Activated CD8-positive, alpha-beta memory T cell treated with anti-CD3 and anti-CD28 coated beads, Interleukin-2, amount 10 ng/mL, durations not matched to agents 7 days and 5 days (primary cell): ENCODE measurements at regions not wholly inside any gene's neighbourhood (a gene's known extent, or its start where the extent isn't known, plus 50 kb on each side); places are given as distances from the start of the nearest gene placed in this dataset.

Experiments
- ATAC-seq: fragments of 150-1000 bp; cut with Tn5 transposase; one replicate; pipeline ENCODE4 v1.10.0; 2021; ENCODE audit warnings: moderate library complexity
- CTCF ChIA-PET: fragments of 350-600 bp; sonication (Branson Sonifier 250); formaldehyde crosslinking; loops from one replicate; lab custom pipeline; 2021; ENCODE audit warnings: antibody characterized with exemption; lab: Charles Lee
- DNase-seq: peaks from one replicate; pipeline ENCODE4 v3.0.0-alpha.2; 2020
- H3K27ac Mint-ChIP-seq: one replicate; pipeline ENCODE4 v1.8.0; 2021; ENCODE audit warnings: mild to moderate bottlenecking, mixed read lengths
- H3K27me3 Mint-ChIP-seq: one replicate; pipeline ENCODE4 v1.8.0; 2021; ENCODE audit warnings: mixed read lengths
- H3K36me3 Mint-ChIP-seq: one replicate; pipeline ENCODE4 v1.8.0; 2021; ENCODE audit warnings: mild to moderate bottlenecking, mixed read lengths
- H3K4me1 Mint-ChIP-seq: one replicate; pipeline ENCODE4 v1.8.0; 2021; ENCODE audit warnings: mixed read lengths
- H3K4me3 Mint-ChIP-seq: one replicate; pipeline ENCODE4 v1.8.0; 2021; ENCODE audit warnings: mild to moderate bottlenecking, moderate library complexity, mixed read lengths
- H3K9me3 Mint-ChIP-seq: one replicate; pipeline ENCODE4 v1.8.0; 2022; ENCODE audit warnings: low read depth, mixed read lengths

DNA sequence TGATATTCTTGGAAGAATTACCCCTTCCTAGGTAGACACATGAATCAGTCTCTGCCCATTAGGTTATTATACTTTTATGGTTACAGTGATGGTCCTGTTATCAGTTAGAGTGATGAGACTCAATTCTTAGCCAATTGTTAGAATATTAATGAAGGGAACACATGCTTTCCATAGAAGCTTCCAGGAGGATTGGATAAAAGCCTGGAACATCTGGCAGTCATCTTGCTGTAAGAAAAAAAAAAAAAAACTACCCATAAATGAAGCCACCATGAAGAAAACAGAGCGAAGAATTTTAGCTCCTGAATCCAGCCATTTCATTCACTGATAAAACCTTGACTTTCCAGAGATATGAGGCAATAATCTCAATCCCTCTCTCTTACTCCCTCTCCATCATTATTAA lies 262.5 kb upstream of the GRIN3A start:
- no peaks in the 10 kb centered on the region for H3K27me3 Mint-ChIP-seq
- no peak overlapping the region for H3K27ac Mint-ChIP-seq
- H3K4me1 Mint-ChIP-seq: no peaks in the 10 kb centered on the region
- H3K36me3 Mint-ChIP-seq: no peaks in the 10 kb centered on the region
- ATAC-seq: no peak
- H3K9me3 Mint-ChIP-seq: peaks cover 5% of the 10 kb centered on the region
- DNase-seq: no peak
- no peak overlapping the region for H3K4me3 Mint-ChIP-seq
- CTCF ChIA-PET: no interaction called here

DNA sequence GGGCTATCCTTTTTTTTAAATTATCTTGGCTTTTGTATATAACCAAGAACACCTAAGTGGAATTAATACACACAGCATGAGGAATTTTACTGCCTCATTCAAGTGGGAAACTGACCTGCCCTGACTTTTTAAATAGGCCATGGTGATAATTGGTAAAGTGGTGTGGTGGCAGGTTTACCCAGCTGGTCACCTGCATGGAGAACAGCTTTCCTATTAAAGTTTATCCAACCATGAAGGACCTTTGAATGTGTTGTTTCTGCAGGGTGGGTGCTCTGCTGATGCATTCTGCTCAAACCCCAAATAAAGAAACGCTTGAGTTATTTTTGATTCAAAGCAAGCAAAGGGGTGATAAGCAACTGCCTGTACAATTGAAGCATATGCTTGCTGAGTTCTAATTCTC lies 261.0 kb upstream of the GRIN3A start:
- no peak for ATAC-seq
- no peaks in the 10 kb centered on the region for H3K4me1 Mint-ChIP-seq
- CTCF ChIA-PET: no interaction called here
- no peaks in the 10 kb centered on the region for H3K27me3 Mint-ChIP-seq
- no peak overlapping the region for H3K27ac Mint-ChIP-seq
- no peak for DNase-seq
- no peak overlapping the region for H3K4me3 Mint-ChIP-seq
- peaks cover 4% of the 10 kb centered on the region for H3K9me3 Mint-ChIP-seq
- no peaks in the 10 kb centered on the region for H3K36me3 Mint-ChIP-seq

DNA sequence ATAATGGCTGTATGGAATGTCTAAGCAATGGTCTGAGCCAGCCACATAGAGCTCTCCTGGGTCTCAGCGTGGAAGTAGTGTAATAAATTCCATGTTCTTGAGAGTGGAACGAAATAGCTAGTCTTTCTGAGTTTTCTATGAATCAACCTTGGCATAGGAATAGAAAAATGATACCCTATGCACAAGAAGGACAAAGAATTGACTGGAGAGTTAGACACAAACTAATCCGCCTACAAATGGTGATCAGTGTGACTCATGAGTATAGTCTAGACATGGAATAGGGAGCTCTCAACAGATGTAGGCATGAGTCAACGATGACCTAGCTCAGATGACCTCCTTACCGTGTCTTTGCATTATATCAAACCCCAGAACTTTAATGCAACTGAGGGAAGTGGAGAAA lies 256.8 kb upstream of the GRIN3A start:
- no peak for ATAC-seq
- CTCF ChIA-PET: no interaction called here

DNA sequence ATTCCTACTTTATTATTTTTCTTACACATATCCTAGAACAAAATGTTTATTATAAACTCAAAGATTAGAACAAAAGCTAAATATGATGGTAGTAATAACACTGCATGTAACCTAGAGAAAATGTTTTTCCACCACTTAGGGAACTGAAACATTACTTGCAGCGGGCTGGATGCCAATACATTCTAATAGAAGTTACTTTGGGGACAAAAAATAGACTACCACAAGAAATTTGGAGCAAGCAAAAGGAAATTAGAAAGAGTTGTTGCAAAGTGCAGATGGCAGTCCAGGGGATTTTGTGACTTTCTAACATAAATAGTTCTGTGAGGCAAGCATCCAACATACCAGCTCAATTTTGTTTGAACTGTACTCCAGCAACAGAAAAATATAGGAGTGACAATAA lies 255.3 kb upstream of the GRIN3A start:
- DNase-seq: no peak
- no peak overlapping the region for H3K4me3 Mint-ChIP-seq
- H3K27ac Mint-ChIP-seq: no peak overlapping the region
- no peaks in the 10 kb centered on the region for H3K4me1 Mint-ChIP-seq
- no peak for ATAC-seq
- no peaks in the 10 kb centered on the region for H3K27me3 Mint-ChIP-seq
- CTCF ChIA-PET: no interaction called here
- H3K9me3 Mint-ChIP-seq: peaks cover 4% of the 10 kb centered on the region
- H3K36me3 Mint-ChIP-seq: no peaks in the 10 kb centered on the region

More for the DNA sequence above, 256.8 kb upstream of the GRIN3A start:
- no peaks in the 10 kb centered on the region for H3K27me3 Mint-ChIP-seq
- no peaks in the 10 kb centered on the region for H3K4me1 Mint-ChIP-seq
- H3K27ac Mint-ChIP-seq: no peak overlapping the region
- no peak overlapping the region for H3K4me3 Mint-ChIP-seq
- peaks cover 4% of the 10 kb centered on the region for H3K9me3 Mint-ChIP-seq
- no peaks in the 10 kb centered on the region for H3K36me3 Mint-ChIP-seq
- no peak for DNase-seq

DNA sequence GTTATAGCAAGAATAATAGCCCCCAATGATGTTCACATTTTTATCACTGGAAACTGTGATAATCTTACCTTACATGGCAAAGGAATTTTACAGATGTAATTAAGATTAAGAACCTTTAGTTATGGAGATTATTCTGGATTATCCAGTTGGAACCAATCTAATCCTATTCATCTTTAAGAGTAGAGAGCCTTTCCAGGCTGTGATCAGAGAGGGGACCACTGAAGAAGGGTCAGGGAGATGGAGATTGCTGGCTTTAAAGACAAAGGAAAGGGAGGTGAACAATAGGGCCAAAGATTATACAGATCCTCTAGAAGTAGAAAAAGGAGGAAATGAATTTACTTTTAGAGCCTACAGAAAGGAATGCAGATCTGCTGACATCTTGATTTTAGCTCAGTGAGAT lies 253.5 kb upstream of the GRIN3A start:
- CTCF ChIA-PET: no interaction called here
- H3K27me3 Mint-ChIP-seq: no peaks in the 10 kb centered on the region
- H3K4me3 Mint-ChIP-seq: no peak overlapping the region
- DNase-seq: no peak
- H3K36me3 Mint-ChIP-seq: no peaks in the 10 kb centered on the region
- no peak for ATAC-seq
- H3K27ac Mint-ChIP-seq: no peak overlapping the region
- no peaks in the 10 kb centered on the region for H3K9me3 Mint-ChIP-seq
- no peaks in the 10 kb centered on the region for H3K4me1 Mint-ChIP-seq

DNA sequence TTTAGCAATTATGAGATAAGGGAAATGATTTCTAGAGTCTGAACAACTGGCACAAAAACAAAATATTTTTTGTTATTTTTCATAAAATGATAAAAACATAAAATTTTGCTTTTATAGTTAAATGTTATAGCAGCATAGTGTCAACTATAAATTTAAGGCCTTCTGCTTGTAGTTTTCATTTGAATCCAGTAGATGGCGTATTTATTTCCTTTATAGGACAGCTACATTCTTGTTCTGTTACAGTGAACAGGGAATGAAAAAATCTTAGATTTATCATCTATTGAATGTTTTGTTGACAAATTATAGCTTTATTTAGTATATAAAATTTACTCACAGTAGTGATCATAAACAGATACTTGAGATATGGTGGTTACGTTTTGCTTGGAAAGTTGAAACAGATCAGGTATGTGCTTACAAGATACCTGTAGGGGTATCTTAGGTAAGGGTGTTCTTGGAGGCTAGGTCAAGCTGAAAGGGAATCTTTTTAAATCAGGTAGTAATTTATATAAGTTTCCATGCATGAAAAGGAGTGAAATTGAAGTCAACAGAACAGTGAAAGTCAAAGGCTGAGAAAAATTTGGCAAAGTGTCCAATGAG lies 239.3 kb upstream of the GRIN3A start:
- Mint-ChIP-seq H3K27ac (no peak overlapping the region), H3K4me1 (no peaks in the 10 kb centered on the region), H3K9me3 (no peaks in the 10 kb centered on the region), H3K27me3 (no peaks in the 10 kb centered on the region), H3K4me3 (no peak overlapping the region), H3K36me3 (no peaks in the 10 kb centered on the region)
- ATAC-seq: no peak
- no peak for DNase-seq
- CTCF ChIA-PET: no interaction called here

DNA sequence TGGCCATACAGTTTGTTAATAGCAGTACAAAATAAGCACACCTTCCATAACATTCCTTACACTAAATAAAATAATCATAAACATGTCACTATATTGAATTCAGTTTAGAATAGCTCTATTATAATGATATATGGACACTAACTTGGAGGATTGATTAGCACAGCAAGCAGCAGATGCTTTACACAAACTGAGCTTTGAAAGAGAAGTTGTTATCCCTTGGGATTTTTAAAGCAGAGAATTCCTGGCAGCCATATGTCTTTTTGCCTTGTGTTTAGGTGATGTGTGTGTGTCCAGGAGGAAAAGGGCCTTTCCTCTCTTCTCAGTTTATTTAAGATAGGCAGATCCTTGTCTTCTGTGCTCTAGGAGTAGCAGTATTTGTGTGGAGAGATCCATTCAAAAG lies 232.2 kb upstream of the GRIN3A start:
- no peaks in the 10 kb centered on the region for H3K9me3 Mint-ChIP-seq
- DNase-seq (no peak), ATAC-seq (no peak)
- H3K27ac Mint-ChIP-seq: no peak overlapping the region
- H3K36me3 Mint-ChIP-seq: no peaks in the 10 kb centered on the region
- CTCF ChIA-PET: interaction anchor here (0.6 kb wide), 1 partner anchor 662 kb away, joined by 4 read pairs; no protein-coding TSS in a partner anchor
- no peaks in the 10 kb centered on the region for H3K4me1 Mint-ChIP-seq
- no peaks in the 10 kb centered on the region for H3K27me3 Mint-ChIP-seq
- H3K4me3 Mint-ChIP-seq: no peak overlapping the region

DNA sequence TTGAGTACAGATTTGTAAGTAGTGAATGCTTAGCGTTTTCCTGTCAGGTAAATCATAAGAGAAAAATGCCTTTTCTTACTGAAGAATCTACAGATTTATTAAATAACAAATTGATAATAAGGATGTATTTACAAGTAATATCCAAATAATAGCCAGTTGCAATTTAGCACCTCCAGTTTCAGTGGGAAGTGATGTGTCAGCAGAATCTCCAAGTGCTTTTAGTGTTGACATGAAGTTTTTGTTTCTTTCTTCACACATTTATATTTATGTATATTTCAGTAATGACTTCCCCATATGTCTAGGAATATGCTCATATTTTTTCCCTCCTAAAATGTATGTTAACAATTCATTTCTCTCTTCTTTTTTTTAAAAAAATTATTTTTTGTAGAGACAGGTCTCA lies 229.9 kb upstream of the GRIN3A start:
- no peaks in the 10 kb centered on the region for H3K4me1 Mint-ChIP-seq
- DNase-seq: no peak
- no peak overlapping the region for H3K27ac Mint-ChIP-seq
- no peak overlapping the region for H3K4me3 Mint-ChIP-seq
- CTCF ChIA-PET: no interaction called here
- ATAC-seq: no peak
- H3K27me3 Mint-ChIP-seq: no peaks in the 10 kb centered on the region
- no peaks in the 10 kb centered on the region for H3K36me3 Mint-ChIP-seq
- no peaks in the 10 kb centered on the region for H3K9me3 Mint-ChIP-seq

DNA sequence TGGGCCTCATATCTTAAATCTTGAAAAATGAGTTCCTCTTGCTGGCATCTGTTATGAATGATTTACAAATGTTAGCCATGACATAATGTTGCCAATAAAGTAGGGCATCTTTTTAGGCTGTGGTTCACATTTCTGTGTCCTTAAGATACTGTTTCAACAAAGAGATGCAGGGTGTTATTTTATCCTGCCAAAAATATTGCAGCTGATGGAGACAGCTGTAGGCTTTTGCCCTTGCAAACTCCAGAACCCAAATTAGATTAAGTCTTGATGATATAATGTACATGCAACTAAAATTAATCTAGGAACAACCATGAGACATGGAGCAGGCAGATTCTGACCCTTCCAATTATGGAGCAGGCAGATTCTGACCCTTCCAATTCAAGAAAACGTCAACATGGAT lies 228.2 kb upstream of the GRIN3A start:
- CTCF ChIA-PET: no interaction called here
- no peak overlapping the region for H3K4me3 Mint-ChIP-seq
- no peaks in the 10 kb centered on the region for H3K36me3 Mint-ChIP-seq
- H3K27ac Mint-ChIP-seq: no peak overlapping the region
- no peaks in the 10 kb centered on the region for H3K4me1 Mint-ChIP-seq
- no peaks in the 10 kb centered on the region for H3K27me3 Mint-ChIP-seq
- DNase-seq (no peak), ATAC-seq (no peak)
- no peaks in the 10 kb centered on the region for H3K9me3 Mint-ChIP-seq

DNA sequence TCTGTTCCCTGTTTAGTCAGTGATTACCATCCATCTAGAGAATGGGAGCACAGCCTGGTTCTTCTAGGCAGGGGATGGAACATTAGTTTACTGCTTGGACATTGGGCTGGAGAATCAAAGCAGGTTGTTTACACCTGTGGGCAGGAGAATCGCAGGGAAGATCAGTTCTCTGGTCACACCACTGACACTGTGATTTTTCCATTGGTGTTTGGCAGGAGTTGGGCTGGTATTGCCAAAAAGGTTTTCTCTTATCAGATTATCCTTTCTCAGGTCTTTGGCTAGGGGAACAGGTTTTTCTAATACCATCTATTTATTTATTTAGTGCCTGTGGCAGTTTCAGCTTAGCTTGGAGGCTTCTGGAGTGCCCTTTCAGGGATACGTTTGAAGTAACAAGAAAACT lies 219.3 kb upstream of the GRIN3A start:
- H3K9me3 Mint-ChIP-seq: peaks cover 2% of the 10 kb centered on the region
- H3K27ac Mint-ChIP-seq: no peak overlapping the region
- CTCF ChIA-PET: no interaction called here
- no peaks in the 10 kb centered on the region for H3K4me1 Mint-ChIP-seq
- no peak overlapping the region for H3K4me3 Mint-ChIP-seq
- no peaks in the 10 kb centered on the region for H3K36me3 Mint-ChIP-seq
- no peak for DNase-seq
- H3K27me3 Mint-ChIP-seq: no peaks in the 10 kb centered on the region
- ATAC-seq: no peak

DNA sequence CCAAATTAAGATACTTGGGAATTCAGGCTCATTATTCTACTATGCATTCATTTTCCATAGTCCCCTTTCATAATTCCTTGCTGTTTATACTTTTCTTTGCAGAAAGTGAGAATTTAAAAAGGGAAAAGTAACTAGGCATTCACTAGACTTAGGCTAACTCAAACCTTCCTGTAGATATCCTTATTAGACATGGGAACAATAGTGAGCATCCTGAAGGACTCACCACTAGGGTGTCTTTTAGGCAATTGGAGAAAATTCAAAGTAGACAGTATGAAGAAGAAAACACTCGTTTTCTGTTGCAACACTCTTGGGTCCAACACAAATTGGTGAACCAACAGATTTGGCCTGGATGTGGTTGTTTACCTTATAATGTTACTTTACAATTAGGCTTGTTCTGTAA lies 213.2 kb upstream of the GRIN3A start:
- Mint-ChIP-seq H3K27ac (no peak overlapping the region), H3K4me3 (no peak overlapping the region)
- no peak for ATAC-seq

DNA sequence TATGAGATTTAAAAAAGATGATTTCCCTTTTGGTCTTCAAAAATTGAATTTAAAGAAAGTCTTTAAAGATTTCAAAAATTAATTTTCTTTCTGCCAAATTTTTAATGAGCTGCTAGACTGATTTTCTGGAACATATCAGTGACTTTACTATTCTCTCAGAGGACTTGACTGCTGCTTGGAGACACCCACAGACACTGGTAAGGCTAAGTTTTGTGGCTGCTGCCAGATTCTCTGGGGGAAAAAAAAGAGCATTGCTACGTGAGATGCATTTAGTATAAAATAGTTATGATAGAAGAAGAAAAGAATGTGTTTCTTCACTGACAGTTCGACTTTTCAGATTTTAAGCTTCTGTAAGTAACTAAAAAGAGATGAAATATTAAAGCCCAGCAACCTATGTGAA lies 193.3 kb upstream of the GRIN3A start:
- H3K9me3 Mint-ChIP-seq: peaks cover 2% of the 10 kb centered on the region
- DNase-seq (no peak), ATAC-seq (no peak)
- CTCF ChIA-PET: interaction anchor here (1.1 kb wide), 1 partner anchor 89 kb away, joined by 3 read pairs; no protein-coding TSS in a partner anchor
- no peaks in the 10 kb centered on the region for H3K27me3 Mint-ChIP-seq
- no peak overlapping the region for H3K4me3 Mint-ChIP-seq
- no peaks in the 10 kb centered on the region for H3K4me1 Mint-ChIP-seq
- no peaks in the 10 kb centered on the region for H3K36me3 Mint-ChIP-seq
- no peak overlapping the region for H3K27ac Mint-ChIP-seq

More for the DNA sequence above, 213.2 kb upstream of the GRIN3A start:
- Mint-ChIP-seq H3K4me1 (no peaks in the 10 kb centered on the region), H3K27me3 (no peaks in the 10 kb centered on the region), H3K36me3 (no peaks in the 10 kb centered on the region), H3K9me3 (no peaks in the 10 kb centered on the region)
- DNase-seq: no peak
- CTCF ChIA-PET: no interaction called here

DNA sequence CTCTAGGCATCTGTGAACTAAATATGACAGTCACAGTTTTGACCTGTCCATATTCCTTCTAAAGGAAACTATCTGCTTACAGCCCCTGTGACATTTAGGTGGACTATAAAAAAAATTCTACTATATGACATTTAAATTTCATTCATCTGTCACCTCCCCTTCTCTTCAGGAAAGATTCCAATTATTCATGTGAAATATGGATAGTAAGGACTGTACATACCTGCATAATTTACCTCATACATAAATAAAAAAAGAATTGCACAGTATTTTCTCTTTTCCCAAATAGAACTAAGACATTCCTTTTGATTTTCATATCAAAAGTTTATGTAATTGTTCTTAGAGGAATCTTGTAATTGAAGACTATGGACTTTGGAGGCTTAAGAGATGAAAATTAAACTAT lies 192.3 kb upstream of the GRIN3A start:
- Mint-ChIP-seq H3K9me3 (peaks cover 2% of the 10 kb centered on the region), H3K4me1 (no peaks in the 10 kb centered on the region), H3K4me3 (no peak overlapping the region), H3K27ac (no peak overlapping the region), H3K36me3 (no peaks in the 10 kb centered on the region), H3K27me3 (no peaks in the 10 kb centered on the region)
- ATAC-seq (no peak), DNase-seq (no peak)
- CTCF ChIA-PET: no interaction called here

DNA sequence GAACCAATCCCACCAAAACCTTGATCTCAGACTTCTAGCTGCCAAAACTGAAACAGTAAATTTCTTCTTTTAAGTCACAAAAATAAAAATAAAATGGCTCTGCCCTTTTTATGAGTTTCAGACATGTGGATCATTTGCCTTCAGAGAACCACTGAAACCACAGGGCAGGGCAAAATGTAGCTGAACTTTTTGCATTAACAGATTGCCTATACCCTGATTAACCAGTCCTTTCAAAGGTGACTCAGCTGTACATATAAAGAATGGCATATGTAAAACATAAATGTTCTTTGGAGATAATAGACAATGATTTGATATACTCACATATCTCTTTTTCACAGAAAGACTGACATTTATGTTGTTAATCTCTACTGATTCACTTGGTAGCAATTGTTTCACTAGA lies 187.1 kb upstream of the GRIN3A start:
- Mint-ChIP-seq H3K4me1 (no peaks in the 10 kb centered on the region), H3K4me3 (no peak overlapping the region), H3K9me3 (peaks cover 3% of the 10 kb centered on the region), H3K27me3 (no peaks in the 10 kb centered on the region), H3K36me3 (no peaks in the 10 kb centered on the region), H3K27ac (no peak overlapping the region)
- no peak for ATAC-seq
- no peak for DNase-seq
- CTCF ChIA-PET: no interaction called here

DNA sequence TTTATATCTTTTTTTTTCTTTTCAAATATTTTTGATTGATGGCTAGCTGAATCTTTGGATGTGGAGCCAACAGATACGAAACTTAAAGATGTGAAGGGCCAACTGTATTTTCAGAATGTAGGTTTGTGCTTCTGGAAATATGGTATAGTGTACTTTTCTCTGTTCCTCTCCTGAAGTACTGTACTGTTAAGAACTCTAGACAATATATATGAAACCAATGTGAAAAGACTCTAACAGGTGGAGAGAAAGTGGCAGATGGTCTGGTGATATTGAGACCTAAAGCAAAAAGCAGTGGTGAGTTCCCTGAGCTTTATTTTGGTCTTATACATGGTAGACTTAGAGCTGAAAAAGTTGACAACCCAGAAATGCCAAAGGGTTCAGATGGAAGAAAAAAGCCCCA lies 185.0 kb upstream of the GRIN3A start:
- Mint-ChIP-seq H3K9me3 (peaks cover 3% of the 10 kb centered on the region), H3K4me1 (no peaks in the 10 kb centered on the region), H3K27ac (no peak overlapping the region), H3K36me3 (no peaks in the 10 kb centered on the region), H3K4me3 (no peak overlapping the region), H3K27me3 (no peaks in the 10 kb centered on the region)
- no peak for ATAC-seq
- CTCF ChIA-PET: no interaction called here
- DNase-seq: no peak
